OCI-LY3 (cell line): ENCODE measurements at regions not wholly inside any gene's neighbourhood (a gene's known extent, or its start where the extent isn't known, plus 50 kb on each side); places are given as distances from the start of the nearest gene placed in this dataset.

Experiments
- H2AFZ ChIP-seq: fragments of 200-600, 300-600 bp; shearing (Covaris generic); 2 replicates; pipeline ENCODE4 v1.6.0; 2014; ENCODE audit warnings: antibody characterized with exemption, low read depth, low read length
- H3K27ac ChIP-seq: fragments of 200-600, 300-600 bp; sonication (generic); 2 replicates; pipeline ENCODE4 v1.5.1; 2014; ENCODE audit warnings: mild to moderate bottlenecking, low read length, moderate library complexity, mixed read lengths
- H3K27me3 ChIP-seq: fragments of 200-600, 300-600 bp; sonication (generic); 2 replicates; pipeline ENCODE4 v1.6.1; 2014; ENCODE audit warnings: low read depth, low read length, mixed read lengths
- H3K36me3 ChIP-seq: fragments of 200-600, 300-600 bp; sonication (generic); replicated peaks from 2 replicates; pipeline ENCODE3; 2014; ENCODE audit warnings: low read depth, low read length, mixed read lengths
- H3K4me1 ChIP-seq: fragments of 300-600, 200-600 bp; sonication (generic); 2 replicates; pipeline ENCODE4 v1.6.1; 2014; ENCODE audit warnings: low read length, mixed read lengths
- H3K4me2 ChIP-seq: fragments of 200-600, 300-600 bp; sonication (generic); 2 replicates; pipeline ENCODE4 v1.6.1; 2014; ENCODE audit warnings: low read length, mixed read lengths
- H3K4me3 ChIP-seq: fragments of 300-600, 200-600 bp; sonication (generic); 2 replicates; pipeline ENCODE4 v1.5.1; 2014; ENCODE audit warnings: antibody characterized with exemption, mild to moderate bottlenecking, low read length, moderate library complexity
- H3K79me2 ChIP-seq: fragments of 300-600, 200-600 bp; shearing (Covaris generic); 2 replicates; pipeline ENCODE4 v1.6.1; 2014; ENCODE audit warnings: mild to moderate bottlenecking, low read length, mixed read lengths
- H3K9ac ChIP-seq: fragments of 300-600, 200-600 bp; shearing (Covaris generic); 2 replicates; pipeline ENCODE4 v1.6.0; 2014; ENCODE audit warnings: mild to moderate bottlenecking, low read length, moderate library complexity
- H3K9me3 ChIP-seq: fragments of 200-600, 300-600 bp; shearing (Covaris generic); 2 replicates; pipeline ENCODE4 v1.6.1; 2014; ENCODE audit warnings: low read length, mixed read lengths; ENCODE audit not compliant: insufficient read depth
- H4K20me1 ChIP-seq: fragments of 200-600, 300-600 bp; sonication (generic); 2 replicates; pipeline ENCODE4 v1.6.1; 2016; ENCODE audit warnings: low read length, mixed read lengths; ENCODE audit not compliant: insufficient read depth
- EZH2phosphoT487 ChIP-seq: fragments of 200-600 bp; shearing (Covaris generic); IDR thresholded peaks from 2 replicates; pipeline ENCODE4 v1.6.1; 2018; ENCODE audit warnings: antibody characterized with exemption, mixed run types, low read depth
- TF ChIP-seq, protein P1 (sequence below): fragments of 200-600, 300-600 bp; sonication (generic); IDR thresholded peaks from 2 replicates; pipeline ENCODE4 v1.5.1; 2014; ENCODE audit warnings: antibody characterized with exemption, low read length, low read depth

- H3K79me2 ChIP-seq: no peaks in the 10 kb centered on the region
- H3K4me3 ChIP-seq: peak overlapping the region; percentile 14
- H3K9ac ChIP-seq: no peak overlapping the region
- no peaks in the 10 kb centered on the region for H4K20me1 ChIP-seq
- no peaks in the 10 kb centered on the region for H3K9me3 ChIP-seq
- peak overlapping the region; percentile 50 for H3K4me2 ChIP-seq
- H2AFZ ChIP-seq: no peak overlapping the region
- H3K36me3 ChIP-seq: no peaks in the 10 kb centered on the region
- no peak overlapping the region for H3K27ac ChIP-seq
- peaks cover 17% of the 10 kb centered on the region for H3K4me1 ChIP-seq
- H3K27me3 ChIP-seq: no peaks in the 10 kb centered on the region
- TF ChIP-seq, protein P1, sequence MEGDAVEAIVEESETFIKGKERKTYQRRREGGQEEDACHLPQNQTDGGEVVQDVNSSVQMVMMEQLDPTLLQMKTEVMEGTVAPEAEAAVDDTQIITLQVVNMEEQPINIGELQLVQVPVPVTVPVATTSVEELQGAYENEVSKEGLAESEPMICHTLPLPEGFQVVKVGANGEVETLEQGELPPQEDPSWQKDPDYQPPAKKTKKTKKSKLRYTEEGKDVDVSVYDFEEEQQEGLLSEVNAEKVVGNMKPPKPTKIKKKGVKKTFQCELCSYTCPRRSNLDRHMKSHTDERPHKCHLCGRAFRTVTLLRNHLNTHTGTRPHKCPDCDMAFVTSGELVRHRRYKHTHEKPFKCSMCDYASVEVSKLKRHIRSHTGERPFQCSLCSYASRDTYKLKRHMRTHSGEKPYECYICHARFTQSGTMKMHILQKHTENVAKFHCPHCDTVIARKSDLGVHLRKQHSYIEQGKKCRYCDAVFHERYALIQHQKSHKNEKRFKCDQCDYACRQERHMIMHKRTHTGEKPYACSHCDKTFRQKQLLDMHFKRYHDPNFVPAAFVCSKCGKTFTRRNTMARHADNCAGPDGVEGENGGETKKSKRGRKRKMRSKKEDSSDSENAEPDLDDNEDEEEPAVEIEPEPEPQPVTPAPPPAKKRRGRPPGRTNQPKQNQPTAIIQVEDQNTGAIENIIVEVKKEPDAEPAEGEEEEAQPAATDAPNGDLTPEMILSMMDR: peak; percentile 87
- TF ChIP-seq EZH2phosphoT487: no peak
Measured at GRCh38 chr1:195717651-195718050, 890.6 kb downstream of the KCNT2 start.

DNA sequence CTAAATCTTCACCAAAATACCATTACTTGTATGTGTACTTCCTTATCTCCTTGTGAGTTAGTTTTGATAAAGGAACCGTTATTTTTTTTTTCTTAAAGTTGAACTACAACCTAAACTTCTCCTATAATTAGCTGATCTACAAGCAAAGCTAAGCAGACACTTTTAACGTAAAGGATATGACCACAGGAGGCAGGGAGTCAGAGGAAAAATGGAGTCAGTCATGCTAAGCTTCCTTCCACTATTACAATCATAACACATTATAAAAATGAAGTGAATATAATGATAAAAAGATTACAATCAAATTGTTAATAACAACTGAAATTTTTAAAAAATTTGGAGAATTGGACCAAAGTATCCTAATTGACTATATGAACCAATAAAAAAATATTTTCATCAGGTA lies 892.6 kb downstream of the KCNT2 start:
- no peaks in the 10 kb centered on the region for H3K36me3 ChIP-seq
- H3K4me3 ChIP-seq: no peak overlapping the region
- H3K9ac ChIP-seq: no peak overlapping the region
- no peaks in the 10 kb centered on the region for H3K27me3 ChIP-seq
- H3K4me2 ChIP-seq: no peak overlapping the region
- H3K4me1 ChIP-seq: peaks cover 17% of the 10 kb centered on the region
- no peak overlapping the region for H2AFZ ChIP-seq
- TF ChIP-seq, protein P1: no peak
- no peak for TF ChIP-seq EZH2phosphoT487
- no peak overlapping the region for H3K27ac ChIP-seq
- H4K20me1 ChIP-seq: no peaks in the 10 kb centered on the region
- no peaks in the 10 kb centered on the region for H3K79me2 ChIP-seq
- H3K9me3 ChIP-seq: no peaks in the 10 kb centered on the region

DNA sequence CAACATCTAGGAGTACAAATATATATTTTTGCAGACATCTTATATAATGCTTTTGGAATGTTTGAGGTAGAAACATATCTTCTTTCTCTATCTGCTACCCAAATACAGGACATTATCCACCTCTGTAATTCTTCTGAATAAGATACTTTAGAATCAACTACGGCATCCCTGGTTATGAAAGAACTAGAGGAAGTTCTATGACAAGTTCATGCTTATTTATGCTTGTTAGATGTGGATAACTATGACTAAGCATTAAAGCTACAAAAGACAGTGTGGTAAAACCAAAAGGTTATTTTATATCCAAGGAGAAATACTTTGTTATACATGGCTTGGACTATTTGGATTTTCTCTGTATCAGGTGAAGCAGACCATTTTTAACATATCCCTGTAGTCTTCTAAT lies 894.0 kb downstream of the KCNT2 start:
- no peak overlapping the region for H3K4me3 ChIP-seq
- no peaks in the 10 kb centered on the region for H3K9me3 ChIP-seq
- no peak for TF ChIP-seq EZH2phosphoT487
- TF ChIP-seq, protein P1: no peak
- no peak overlapping the region for H3K27ac ChIP-seq
- H3K4me1 ChIP-seq: peaks cover 27% of the 10 kb centered on the region
- H2AFZ ChIP-seq: no peak overlapping the region
- H3K36me3 ChIP-seq: no peaks in the 10 kb centered on the region
- H3K79me2 ChIP-seq: no peaks in the 10 kb centered on the region
- H3K4me2 ChIP-seq: no peak overlapping the region
- H3K27me3 ChIP-seq: no peaks in the 10 kb centered on the region
- H4K20me1 ChIP-seq: no peaks in the 10 kb centered on the region
- no peak overlapping the region for H3K9ac ChIP-seq

GRCh38 chr1:195709821-195710220 lies 898.4 kb downstream of the KCNT2 start:
- H4K20me1 ChIP-seq: no peaks in the 10 kb centered on the region
- H3K4me2 ChIP-seq: peak overlapping the region; percentile 46
- H3K27me3 ChIP-seq: no peaks in the 10 kb centered on the region
- no peak overlapping the region for H3K9ac ChIP-seq
- peaks cover 12% of the 10 kb centered on the region for H3K4me1 ChIP-seq
- TF ChIP-seq, protein P1: no peak
- no peak for TF ChIP-seq EZH2phosphoT487
- H3K9me3 ChIP-seq: no peaks in the 10 kb centered on the region
- H3K27ac ChIP-seq: peak overlapping the region; percentile 34
- no peaks in the 10 kb centered on the region for H3K36me3 ChIP-seq
- no peak overlapping the region for H3K4me3 ChIP-seq
- peak overlapping the region; percentile 73 for H2AFZ ChIP-seq
- no peaks in the 10 kb centered on the region for H3K79me2 ChIP-seq
